Fibroblast of lung (primary cell): ENCODE measurements at regions not wholly inside any gene's neighbourhood (a gene's known extent, or its start where the extent isn't known, plus 50 kb on each side); places are given as distances from the start of the nearest gene placed in this dataset.
"Not testable (repeated sequence)": the region's sequence is repeated elsewhere in the genome, so short reads cannot be mapped to it uniquely, and the experiment has no call there.

Source experiments
- EZH2 ChIP-seq: IDR thresholded peaks from 2 replicates; pipeline ENCODE4 v1.5.1; 2012; ENCODE audit warnings: low read length, control low read depth, mild to moderate bottlenecking; ENCODE audit errors: missing control alignments
- TF ChIP-seq, protein P1 (sequence below), 2 donors: IDR thresholded peaks in 1 of 2; conservative IDR thresholded peaks in 1 of 2; 1 replicate in 1 of 2; 2 replicates in 1 of 2; pipeline ENCODE4 v1.5.1; 2011 to 2012; ENCODE audit warnings: low read length in 2 of 2, control low read depth in 1 of 2, inconsistent platforms in 1 of 2, low read depth in 1 of 2, mild to moderate bottlenecking in 1 of 2

DNA sequence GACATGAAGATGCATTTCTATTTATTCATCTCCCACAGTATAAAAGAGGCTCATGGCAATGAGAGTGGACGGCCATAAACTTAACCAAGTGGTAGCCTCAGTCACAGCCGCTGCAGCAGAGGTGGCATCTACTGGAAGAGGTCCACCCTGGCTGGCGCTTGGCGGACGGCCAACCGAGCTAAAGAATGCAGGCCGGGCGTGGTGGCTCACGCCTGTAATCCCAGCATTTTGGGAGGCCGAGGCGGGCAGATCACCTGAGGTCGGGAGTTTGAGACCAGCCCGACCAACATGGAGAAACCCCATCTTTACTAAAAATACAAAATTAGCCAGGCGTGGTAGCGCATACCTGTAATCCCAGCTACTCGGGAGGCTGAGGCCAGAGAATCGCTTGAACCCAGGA lies 51.7 kb upstream of the EIF5 start:
- TF ChIP-seq, protein P1, sequence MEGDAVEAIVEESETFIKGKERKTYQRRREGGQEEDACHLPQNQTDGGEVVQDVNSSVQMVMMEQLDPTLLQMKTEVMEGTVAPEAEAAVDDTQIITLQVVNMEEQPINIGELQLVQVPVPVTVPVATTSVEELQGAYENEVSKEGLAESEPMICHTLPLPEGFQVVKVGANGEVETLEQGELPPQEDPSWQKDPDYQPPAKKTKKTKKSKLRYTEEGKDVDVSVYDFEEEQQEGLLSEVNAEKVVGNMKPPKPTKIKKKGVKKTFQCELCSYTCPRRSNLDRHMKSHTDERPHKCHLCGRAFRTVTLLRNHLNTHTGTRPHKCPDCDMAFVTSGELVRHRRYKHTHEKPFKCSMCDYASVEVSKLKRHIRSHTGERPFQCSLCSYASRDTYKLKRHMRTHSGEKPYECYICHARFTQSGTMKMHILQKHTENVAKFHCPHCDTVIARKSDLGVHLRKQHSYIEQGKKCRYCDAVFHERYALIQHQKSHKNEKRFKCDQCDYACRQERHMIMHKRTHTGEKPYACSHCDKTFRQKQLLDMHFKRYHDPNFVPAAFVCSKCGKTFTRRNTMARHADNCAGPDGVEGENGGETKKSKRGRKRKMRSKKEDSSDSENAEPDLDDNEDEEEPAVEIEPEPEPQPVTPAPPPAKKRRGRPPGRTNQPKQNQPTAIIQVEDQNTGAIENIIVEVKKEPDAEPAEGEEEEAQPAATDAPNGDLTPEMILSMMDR (conservative IDR thresholded peaks at IDR 0.05 in 1 of 2, IDR thresholded peaks at IDR 0.05 in 1 of 2; ENCODE audit: low read depth in 1 of 2, low read length in 2 of 2), result not testable (repeated sequence)
- not testable (repeated sequence) for TF ChIP-seq EZH2
